Activated CD8-positive, alpha-beta memory T cell treated with anti-CD3 and anti-CD28 coated beads, Interleukin-2, amount 10 ng/mL, durations not matched to agents 7 days and 5 days (primary cell): ENCODE measurements at regions not wholly inside any gene's neighbourhood (a gene's known extent, or its start where the extent isn't known, plus 50 kb on each side); places are given as distances from the start of the nearest gene placed in this dataset.

Experiments used
- ATAC-seq: fragments of 150-1000 bp; cut with Tn5 transposase; one replicate; pipeline ENCODE4 v1.10.0; 2021; ENCODE audit warnings: moderate library complexity
- CTCF ChIA-PET: fragments of 350-600 bp; sonication (Branson Sonifier 250); formaldehyde crosslinking; loops from one replicate; lab custom pipeline; 2021; ENCODE audit warnings: antibody characterized with exemption; lab: Charles Lee
- DNase-seq: peaks from one replicate; pipeline ENCODE4 v3.0.0-alpha.2; 2020
- H3K27ac Mint-ChIP-seq: one replicate; pipeline ENCODE4 v1.8.0; 2021; ENCODE audit warnings: mild to moderate bottlenecking, mixed read lengths
- H3K27me3 Mint-ChIP-seq: one replicate; pipeline ENCODE4 v1.8.0; 2021; ENCODE audit warnings: mixed read lengths
- H3K36me3 Mint-ChIP-seq: one replicate; pipeline ENCODE4 v1.8.0; 2021; ENCODE audit warnings: mild to moderate bottlenecking, mixed read lengths
- H3K4me1 Mint-ChIP-seq: one replicate; pipeline ENCODE4 v1.8.0; 2021; ENCODE audit warnings: mixed read lengths
- H3K4me3 Mint-ChIP-seq: one replicate; pipeline ENCODE4 v1.8.0; 2021; ENCODE audit warnings: mild to moderate bottlenecking, moderate library complexity, mixed read lengths
- H3K9me3 Mint-ChIP-seq: one replicate; pipeline ENCODE4 v1.8.0; 2022; ENCODE audit warnings: low read depth, mixed read lengths

DNA sequence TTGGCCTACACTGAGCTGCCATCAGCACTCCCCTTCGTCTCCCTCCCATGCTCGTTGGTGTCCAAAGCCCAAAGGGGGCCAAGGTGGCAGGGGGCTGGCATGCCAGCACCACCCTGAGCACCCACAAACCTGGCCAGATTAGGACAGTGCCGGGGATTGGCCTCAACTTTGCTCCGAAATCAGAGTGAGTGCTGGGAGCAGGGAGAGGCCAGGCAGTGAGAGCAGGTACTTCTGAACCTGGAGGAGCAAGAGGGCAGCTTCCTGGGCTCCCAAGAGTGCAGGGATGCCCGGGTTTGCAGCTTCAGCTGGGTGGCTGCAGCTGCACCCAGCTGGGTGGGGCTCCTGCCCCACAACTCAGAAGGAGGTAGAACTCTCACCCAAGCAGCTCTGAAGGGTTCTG is 563.0 kb downstream of the SI start:
- H3K4me1 Mint-ChIP-seq = no peaks in the 10 kb centered on the region
- no peaks in the 10 kb centered on the region for H3K36me3 Mint-ChIP-seq
- H3K4me3 Mint-ChIP-seq = no peak overlapping the region
- no peak overlapping the region for H3K27ac Mint-ChIP-seq
- CTCF ChIA-PET = no interaction called here
- DNase-seq = no peak
- no peaks in the 10 kb centered on the region for H3K27me3 Mint-ChIP-seq
- no peak for ATAC-seq
- peaks cover 11% of the 10 kb centered on the region for H3K9me3 Mint-ChIP-seq

- no peaks in the 10 kb centered on the region for H3K27me3 Mint-ChIP-seq
Measured at GRCh38 chr3:164514576-164514975, 563.7 kb downstream of the SI start.

DNA sequence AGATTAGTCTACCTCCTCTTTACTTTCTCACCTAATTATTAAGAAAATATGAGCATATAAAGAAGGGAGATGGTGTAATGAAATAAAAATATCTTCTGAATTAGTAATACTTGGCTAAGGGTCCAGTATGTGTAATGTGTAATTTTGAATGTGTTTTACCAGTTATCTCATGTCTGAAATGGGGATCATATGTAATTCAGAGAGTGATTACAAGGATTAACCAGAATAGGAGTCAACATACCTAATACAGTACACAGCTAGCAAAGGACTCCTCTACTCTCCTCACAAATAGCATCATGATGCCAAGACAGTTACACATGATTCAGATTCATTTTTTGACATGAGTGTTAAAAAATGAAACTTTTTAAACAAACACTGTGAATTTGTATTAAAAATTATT is 570.4 kb downstream of the SI start:
- peaks cover 2% of the 10 kb centered on the region for H3K9me3 Mint-ChIP-seq
- H3K27me3 Mint-ChIP-seq = no peaks in the 10 kb centered on the region
- ATAC-seq = no peak
- CTCF ChIA-PET = no interaction called here
- no peak overlapping the region for H3K27ac Mint-ChIP-seq
- no peaks in the 10 kb centered on the region for H3K4me1 Mint-ChIP-seq
- DNase-seq = no peak
- no peaks in the 10 kb centered on the region for H3K36me3 Mint-ChIP-seq
- no peak overlapping the region for H3K4me3 Mint-ChIP-seq

More at GRCh38 chr3:164514576-164514975, 563.7 kb downstream of the SI start:
- ATAC-seq (no peak), DNase-seq (no peak)
- H3K4me1 Mint-ChIP-seq = no peaks in the 10 kb centered on the region
- no peak overlapping the region for H3K4me3 Mint-ChIP-seq
- CTCF ChIA-PET = no interaction called here
- no peaks in the 10 kb centered on the region for H3K36me3 Mint-ChIP-seq
- H3K9me3 Mint-ChIP-seq = peaks cover 10% of the 10 kb centered on the region
- no peak overlapping the region for H3K27ac Mint-ChIP-seq

DNA sequence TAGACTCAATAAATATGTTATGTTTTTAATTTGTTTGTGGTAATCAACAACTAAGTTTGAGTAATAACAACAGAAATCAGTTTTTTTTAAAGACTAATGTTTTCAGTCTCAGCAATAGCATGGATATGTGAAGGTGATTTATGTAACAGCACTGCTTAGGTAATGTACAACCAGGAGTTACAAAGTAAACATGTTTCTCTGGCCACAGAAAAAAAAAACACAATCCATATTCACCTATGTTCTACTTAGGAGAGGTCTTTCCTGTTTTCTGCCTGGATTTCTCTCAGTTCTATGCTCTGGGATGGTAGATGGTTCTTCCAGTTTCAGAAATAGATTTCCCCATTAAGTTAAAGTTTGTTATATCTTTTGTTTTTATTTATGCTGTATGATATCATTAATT is 579.4 kb downstream of the SI start:
- Mint-ChIP-seq H3K4me3 (no peak overlapping the region), H3K27ac (no peak overlapping the region), H3K36me3 (no peaks in the 10 kb centered on the region), H3K4me1 (no peaks in the 10 kb centered on the region), H3K9me3 (peaks cover 3% of the 10 kb centered on the region), H3K27me3 (no peaks in the 10 kb centered on the region)
- DNase-seq (no peak), ATAC-seq (no peak)
- CTCF ChIA-PET = no interaction called here

GRCh38 chr3:164488893-164489292 is 589.4 kb downstream of the SI start:
- Mint-ChIP-seq H3K9me3 (peaks cover 7% of the 10 kb centered on the region), H3K4me1 (no peaks in the 10 kb centered on the region), H3K27ac (no peak overlapping the region), H3K36me3 (no peaks in the 10 kb centered on the region), H3K4me3 (no peak overlapping the region), H3K27me3 (no peaks in the 10 kb centered on the region)
- ATAC-seq (no peak), DNase-seq (no peak)
- CTCF ChIA-PET = no interaction called here

GRCh38 chr3:164486150-164486549 is 592.1 kb downstream of the SI start:
- Mint-ChIP-seq H3K9me3 (peaks cover 4% of the 10 kb centered on the region), H3K27me3 (no peaks in the 10 kb centered on the region), H3K4me1 (no peaks in the 10 kb centered on the region), H3K36me3 (no peaks in the 10 kb centered on the region), H3K4me3 (no peak overlapping the region), H3K27ac (no peak overlapping the region)
- DNase-seq (no peak), ATAC-seq (no peak)
- CTCF ChIA-PET = no interaction called here

DNA sequence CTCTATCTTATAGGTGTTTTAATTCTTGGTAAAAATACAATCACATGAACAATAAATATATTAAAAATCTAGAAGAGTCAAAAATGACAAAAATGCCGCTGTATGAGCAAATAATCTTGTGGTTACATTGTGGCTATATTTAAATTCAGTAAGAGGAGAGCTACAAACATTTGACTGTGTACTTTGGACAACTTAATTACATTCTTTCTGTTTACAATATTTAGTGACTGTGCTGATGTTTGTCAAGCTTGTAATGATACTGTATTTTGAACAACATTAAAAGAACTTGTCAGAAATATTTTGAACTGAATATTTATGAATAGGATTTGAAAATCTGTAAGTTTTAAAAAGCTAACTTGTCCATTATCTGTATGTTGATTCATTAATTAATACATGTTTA is 598.3 kb downstream of the SI start:
- Mint-ChIP-seq H3K27me3 (no peaks in the 10 kb centered on the region), H3K36me3 (no peaks in the 10 kb centered on the region), H3K4me3 (no peak overlapping the region), H3K4me1 (no peaks in the 10 kb centered on the region), H3K9me3 (peaks cover 2% of the 10 kb centered on the region), H3K27ac (no peak overlapping the region)
- CTCF ChIA-PET = no interaction called here
- no peak for ATAC-seq
- DNase-seq = no peak

GRCh38 chr3:164479406-164479805 is 598.9 kb downstream of the SI start:
- ATAC-seq (no peak), DNase-seq (no peak)
- no peaks in the 10 kb centered on the region for H3K27me3 Mint-ChIP-seq
- H3K4me3 Mint-ChIP-seq = no peak overlapping the region
- H3K27ac Mint-ChIP-seq = no peak overlapping the region
- no peaks in the 10 kb centered on the region for H3K4me1 Mint-ChIP-seq
- H3K36me3 Mint-ChIP-seq = no peaks in the 10 kb centered on the region
- H3K9me3 Mint-ChIP-seq = peaks cover 2% of the 10 kb centered on the region
- CTCF ChIA-PET = no interaction called here

GRCh38 chr3:164478323-164478722 is 600.0 kb downstream of the SI start:
- Mint-ChIP-seq H3K36me3 (no peaks in the 10 kb centered on the region), H3K27me3 (no peaks in the 10 kb centered on the region), H3K4me1 (no peaks in the 10 kb centered on the region), H3K4me3 (no peak overlapping the region), H3K9me3 (peaks cover 2% of the 10 kb centered on the region), H3K27ac (no peak overlapping the region)
- DNase-seq = no peak
- CTCF ChIA-PET = no interaction called here
- no peak for ATAC-seq

DNA sequence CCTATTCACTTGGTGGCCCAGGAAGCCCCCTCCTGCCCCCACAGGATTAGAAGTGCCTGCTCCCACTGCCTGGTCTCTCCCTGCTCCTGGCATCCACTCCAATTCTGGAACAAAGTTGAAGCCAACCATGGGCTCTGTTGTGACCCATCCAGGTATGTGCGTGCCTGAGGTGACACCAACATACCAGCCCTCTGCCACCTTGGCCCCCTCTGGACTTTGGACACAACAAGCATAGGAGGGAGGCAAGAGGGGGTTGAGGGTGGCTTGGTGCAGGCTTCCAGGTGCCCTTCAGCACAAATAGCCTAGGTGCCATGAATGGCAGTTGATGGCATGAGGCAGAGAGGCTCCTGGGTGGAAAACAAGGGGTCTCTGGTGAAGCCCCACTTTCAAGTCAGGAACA is 600.9 kb downstream of the SI start:
- no peaks in the 10 kb centered on the region for H3K4me1 Mint-ChIP-seq
- no peaks in the 10 kb centered on the region for H3K36me3 Mint-ChIP-seq
- H3K27me3 Mint-ChIP-seq = no peaks in the 10 kb centered on the region
- no peak overlapping the region for H3K27ac Mint-ChIP-seq
- ATAC-seq (no peak), DNase-seq (no peak)
- H3K9me3 Mint-ChIP-seq = peaks cover 2% of the 10 kb centered on the region
- CTCF ChIA-PET = no interaction called here
- H3K4me3 Mint-ChIP-seq = no peak overlapping the region

DNA sequence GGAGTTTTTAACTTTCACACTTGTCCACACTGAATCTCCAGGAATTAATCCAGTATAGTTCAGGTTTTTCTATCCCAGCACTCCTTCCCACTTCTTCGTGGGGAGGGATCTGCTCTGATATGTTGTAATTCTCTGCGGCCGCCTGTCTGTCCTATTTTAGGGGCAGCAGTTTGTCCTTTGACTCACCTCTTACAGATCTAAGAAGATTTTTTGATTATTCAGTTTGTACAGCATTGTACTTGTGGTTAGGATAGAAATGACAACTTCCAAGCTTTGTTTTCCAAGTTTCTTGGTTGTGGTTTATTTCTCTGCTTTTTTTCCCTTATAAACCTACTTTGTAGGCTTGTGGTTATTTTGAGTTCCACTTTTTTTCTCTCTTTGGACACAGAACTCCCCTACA is 601.7 kb downstream of the SI start:
- no peak overlapping the region for H3K4me3 Mint-ChIP-seq
- CTCF ChIA-PET = no interaction called here
- no peaks in the 10 kb centered on the region for H3K27me3 Mint-ChIP-seq
- H3K27ac Mint-ChIP-seq = no peak overlapping the region
- DNase-seq (no peak), ATAC-seq (no peak)
- peaks cover 2% of the 10 kb centered on the region for H3K9me3 Mint-ChIP-seq
- H3K36me3 Mint-ChIP-seq = no peaks in the 10 kb centered on the region
- H3K4me1 Mint-ChIP-seq = no peaks in the 10 kb centered on the region

GRCh38 chr3:164470471-164470870 is 607.8 kb downstream of the SI start:
- DNase-seq (no peak), ATAC-seq (no peak)
- Mint-ChIP-seq H3K27me3 (no peaks in the 10 kb centered on the region), H3K4me1 (no peaks in the 10 kb centered on the region), H3K4me3 (no peak overlapping the region), H3K9me3 (peaks cover 5% of the 10 kb centered on the region), H3K36me3 (no peaks in the 10 kb centered on the region), H3K27ac (no peak overlapping the region)
- CTCF ChIA-PET = no interaction called here

GRCh38 chr3:164468055-164468454 is 610.2 kb downstream of the SI start:
- Mint-ChIP-seq H3K27ac (no peak overlapping the region), H3K9me3 (peaks cover 4% of the 10 kb centered on the region), H3K36me3 (no peaks in the 10 kb centered on the region), H3K4me1 (no peaks in the 10 kb centered on the region), H3K27me3 (no peaks in the 10 kb centered on the region), H3K4me3 (no peak overlapping the region)
- CTCF ChIA-PET = no interaction called here
- ATAC-seq (no peak), DNase-seq (no peak)

DNA sequence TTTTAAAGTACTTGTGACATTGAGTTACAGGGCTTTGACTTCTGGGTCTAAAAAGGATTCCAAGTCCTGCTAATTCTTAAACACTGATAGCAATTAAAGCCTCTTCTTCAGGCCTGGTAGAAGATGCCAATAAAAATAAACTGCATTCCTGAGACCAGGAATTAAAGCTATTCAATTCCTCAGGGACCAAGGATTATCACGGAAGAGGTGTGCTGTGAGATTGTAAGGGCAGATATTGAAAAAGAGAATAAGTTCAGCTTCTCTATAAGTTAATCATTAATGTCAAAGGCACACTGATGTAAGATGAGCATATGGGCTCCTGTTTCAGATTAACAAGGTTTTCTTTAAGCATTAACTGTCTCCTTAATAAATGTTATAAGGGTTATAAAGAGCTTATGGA is 611.3 kb downstream of the SI start:
- H3K4me3 Mint-ChIP-seq = no peak overlapping the region
- no peak for ATAC-seq
- no peaks in the 10 kb centered on the region for H3K36me3 Mint-ChIP-seq

GRCh38 chr3:164465172-164465571 is 613.1 kb downstream of the SI start:
- H3K4me3 Mint-ChIP-seq = no peak overlapping the region
- H3K4me1 Mint-ChIP-seq = no peaks in the 10 kb centered on the region
- H3K27me3 Mint-ChIP-seq = no peaks in the 10 kb centered on the region
- CTCF ChIA-PET = no interaction called here
- H3K36me3 Mint-ChIP-seq = no peaks in the 10 kb centered on the region
- ATAC-seq (no peak), DNase-seq (no peak)
- H3K9me3 Mint-ChIP-seq = peaks cover 7% of the 10 kb centered on the region
- no peak overlapping the region for H3K27ac Mint-ChIP-seq

More for the DNA sequence above, 611.3 kb downstream of the SI start:
- Mint-ChIP-seq H3K9me3 (peaks cover 4% of the 10 kb centered on the region), H3K27me3 (no peaks in the 10 kb centered on the region), H3K27ac (no peak overlapping the region), H3K4me1 (no peaks in the 10 kb centered on the region)
- CTCF ChIA-PET = interaction anchor here (0.6 kb wide), 1 partner anchor 18 kb away, joined by 3 read pairs; no protein-coding TSS in a partner anchor
- DNase-seq = no peak
